Kidney (tissue), 13 donors: ENCODE measurements at regions not wholly inside any gene's neighbourhood (a gene's known extent, or its start where the extent isn't known, plus 50 kb on each side); places are given as distances from the start of the nearest gene placed in this dataset.
A peak's percentile ranks its signal among the peaks of the same experiment; 100 is the strongest.

Experiments used
- DNase-seq, 5 donors: peaks; one replicate each; pipeline ENCODE4 v3.0.0-alpha.2; 2013 to 2020
- FAIRE-seq: peaks from 2 replicates; lab custom pipeline; 2012; peaks lifted over from hg19 to GRCh38; lab: Jason Lieb, UNC
- H3K27ac ChIP-seq, 2 donors: one replicate each; pipeline ENCODE4 v1.7.0; 2013; ENCODE audit warnings: low read depth in 2 of 2, low read length in 2 of 2, inconsistent platforms in 1 of 2
- H3K27me3 ChIP-seq: one replicate; pipeline ENCODE4 v1.7.1; 2013; ENCODE audit warnings: low read length, inconsistent platforms; ENCODE audit not compliant: control insufficient read depth, insufficient read depth
- H3K36me3 ChIP-seq, 3 donors: one replicate each; pipeline versions ENCODE4 v1.7.0 to v1.7.1; 2013; ENCODE audit warnings: low read length in 3 of 3, control low read depth in 1 of 3, inconsistent platforms in 1 of 3; ENCODE audit not compliant: insufficient read depth in 3 of 3, control insufficient read depth in 2 of 3
- H3K4me1 ChIP-seq, 3 donors: one replicate each; pipeline versions ENCODE4 v1.7.0 to v1.7.1; 2013; ENCODE audit warnings: low read length in 3 of 3, inconsistent platforms in 1 of 3, low read depth in 1 of 3; ENCODE audit not compliant: control insufficient read depth in 2 of 3, insufficient read depth in 2 of 3
- H3K4me3 ChIP-seq, 3 donors: one replicate each; pipeline versions ENCODE4 v1.7.0 to v1.8.1; 2013; ENCODE audit warnings: low read length in 3 of 3, control low read depth in 1 of 3, inconsistent platforms in 1 of 3
- H3K9ac ChIP-seq, 3 donors: one replicate each; pipeline versions ENCODE4 v1.7.0 to v1.7.1; 2013; ENCODE audit warnings: low read length in 3 of 3, control low read depth in 1 of 3, inconsistent platforms in 1 of 3
- H3K9me3 ChIP-seq, 3 donors: one replicate each; pipeline versions ENCODE4 v1.7.0 to v1.7.1; 2013; ENCODE audit warnings: low read length in 3 of 3, control low read depth in 1 of 3, inconsistent platforms in 1 of 3; ENCODE audit not compliant: control insufficient read depth in 2 of 3, insufficient read depth in 1 of 3
- intact Hi-C: fragments of 100-400 bp; cut with DNase I; formaldehyde crosslinking; loops from one replicate; pipeline ENCODE4 v1.11.1; 2022
- TF ChIP-seq, protein P1 (sequence below): IDR thresholded peaks from 3 replicates; pipeline ENCODE4 v1.5.1; 2012; ENCODE audit warnings: mild to moderate bottlenecking, moderate library complexity, borderline replicate concordance; ENCODE audit not compliant: insufficient read depth; ENCODE audit errors: extremely low read depth
- donor health status: control.
- donor health status: control.
- donor health status: control.
- donor health status: control.
- donor health status: control.
- donor health status: DM: yes; HTN: yes; CAD: no.
- donor health status: Normal renal cell carcinoma (clear cell type).

DNA sequence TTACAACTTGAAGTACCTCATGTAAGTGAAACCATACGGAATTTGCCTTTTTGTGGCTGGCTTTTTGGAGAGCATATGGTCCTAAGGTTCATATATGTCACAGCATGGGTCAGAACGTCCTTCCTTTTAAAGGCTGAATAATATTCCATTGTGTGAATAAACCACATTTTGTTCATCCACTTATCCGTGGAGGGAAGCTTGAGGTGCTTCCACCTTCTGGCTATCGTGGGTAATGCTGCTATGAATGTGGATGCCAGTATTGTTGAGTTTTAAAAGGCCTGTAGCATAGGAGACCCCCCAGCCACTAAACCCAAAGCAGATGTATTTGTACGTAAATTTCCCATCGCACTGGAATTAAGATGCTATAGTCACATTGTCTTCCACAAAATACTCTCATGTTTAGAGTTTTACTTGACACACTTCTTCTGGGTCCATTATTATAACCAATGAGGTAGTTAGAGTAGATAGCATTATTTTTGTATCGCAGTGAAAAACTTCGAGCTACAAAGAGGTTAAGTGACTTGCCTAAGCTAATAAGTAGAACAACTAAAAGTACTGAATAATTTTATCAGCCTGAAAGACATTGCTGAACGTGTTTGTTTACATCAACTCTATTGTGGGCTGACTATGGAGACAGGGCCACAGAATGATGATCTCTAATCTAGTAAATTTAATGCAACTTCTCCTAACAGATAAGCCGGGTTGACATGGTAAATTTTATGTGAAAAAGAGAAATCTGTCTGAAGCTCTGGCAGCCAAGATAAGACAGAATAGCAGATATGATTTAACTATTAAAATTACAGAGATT, 183.0 kb upstream of the CTBP2 start:
- no peaks in the 10 kb centered on the region for H3K4me1 ChIP-seq
- no peak overlapping the region for H3K27ac ChIP-seq
- H3K27me3 ChIP-seq = no peaks in the 10 kb centered on the region
- TF ChIP-seq, protein P1, sequence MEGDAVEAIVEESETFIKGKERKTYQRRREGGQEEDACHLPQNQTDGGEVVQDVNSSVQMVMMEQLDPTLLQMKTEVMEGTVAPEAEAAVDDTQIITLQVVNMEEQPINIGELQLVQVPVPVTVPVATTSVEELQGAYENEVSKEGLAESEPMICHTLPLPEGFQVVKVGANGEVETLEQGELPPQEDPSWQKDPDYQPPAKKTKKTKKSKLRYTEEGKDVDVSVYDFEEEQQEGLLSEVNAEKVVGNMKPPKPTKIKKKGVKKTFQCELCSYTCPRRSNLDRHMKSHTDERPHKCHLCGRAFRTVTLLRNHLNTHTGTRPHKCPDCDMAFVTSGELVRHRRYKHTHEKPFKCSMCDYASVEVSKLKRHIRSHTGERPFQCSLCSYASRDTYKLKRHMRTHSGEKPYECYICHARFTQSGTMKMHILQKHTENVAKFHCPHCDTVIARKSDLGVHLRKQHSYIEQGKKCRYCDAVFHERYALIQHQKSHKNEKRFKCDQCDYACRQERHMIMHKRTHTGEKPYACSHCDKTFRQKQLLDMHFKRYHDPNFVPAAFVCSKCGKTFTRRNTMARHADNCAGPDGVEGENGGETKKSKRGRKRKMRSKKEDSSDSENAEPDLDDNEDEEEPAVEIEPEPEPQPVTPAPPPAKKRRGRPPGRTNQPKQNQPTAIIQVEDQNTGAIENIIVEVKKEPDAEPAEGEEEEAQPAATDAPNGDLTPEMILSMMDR = peak; percentile 53
- H3K9me3 ChIP-seq = no peaks in the 10 kb centered on the region
- no peak overlapping the region for H3K9ac ChIP-seq
- DNase-seq (peak in 1 of 5 donors; percentile 18), FAIRE-seq (no peak)
- H3K36me3 ChIP-seq = no peaks in the 10 kb centered on the region
- no peak overlapping the region for H3K4me3 ChIP-seq
- intact Hi-C loops = no loop called here

DNA sequence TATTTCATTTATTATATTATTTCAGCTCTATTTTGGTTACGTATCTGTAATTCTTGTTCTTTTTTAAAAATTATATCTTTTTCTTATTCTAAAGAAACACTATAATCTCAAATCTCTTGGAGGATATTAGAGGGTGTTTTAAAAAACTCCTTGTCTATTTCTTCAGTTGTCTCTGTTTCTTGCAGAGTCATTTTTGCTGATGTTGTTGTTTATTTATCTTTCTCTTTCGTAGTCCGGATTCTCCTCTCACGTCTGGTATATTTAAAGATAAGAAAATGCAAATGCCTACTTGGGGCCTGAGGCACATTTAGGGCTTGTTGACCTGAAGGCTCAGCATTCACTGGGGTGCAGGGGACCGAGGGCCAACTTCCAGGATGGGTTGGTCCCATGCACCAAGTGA, 181.2 kb upstream of the CTBP2 start:
- H3K9me3 ChIP-seq = no peaks in the 10 kb centered on the region
- no peaks in the 10 kb centered on the region for H3K36me3 ChIP-seq
- intact Hi-C loops = no loop called here
- no peak overlapping the region for H3K4me3 ChIP-seq
- no peak for FAIRE-seq
- no peak overlapping the region for H3K9ac ChIP-seq
- H3K27ac ChIP-seq = no peak overlapping the region
- TF ChIP-seq, protein P1 = no peak
- no peaks in the 10 kb centered on the region for H3K27me3 ChIP-seq
- H3K4me1 ChIP-seq = no peaks in the 10 kb centered on the region
- DNase-seq = no peak

DNA sequence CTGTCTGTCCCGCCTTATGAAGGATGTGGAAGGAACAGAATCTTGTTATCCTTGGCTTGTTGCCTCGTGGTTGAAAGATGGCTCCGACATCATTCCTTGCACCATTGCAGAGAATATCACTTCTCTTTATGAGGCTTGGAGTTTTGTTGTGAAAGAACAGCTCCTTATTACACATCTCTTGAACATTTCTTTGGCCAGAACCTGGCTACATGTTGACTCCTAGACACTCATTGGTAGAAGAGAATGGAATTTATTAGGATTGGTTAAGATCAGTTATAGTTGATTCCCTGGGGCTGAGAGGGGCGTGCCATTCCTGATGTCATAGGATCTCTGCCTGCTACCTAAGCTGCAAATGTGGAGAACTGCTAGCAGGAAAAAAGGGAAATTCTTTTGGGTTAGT, 180.5 kb upstream of the CTBP2 start:
- no peak for FAIRE-seq
- Histone ChIP-seq H3K4me1 (no peaks in the 10 kb centered on the region), H3K27me3 (no peaks in the 10 kb centered on the region), H3K36me3 (no peaks in the 10 kb centered on the region), H3K9ac (no peak overlapping the region), H3K27ac (no peak overlapping the region), H3K9me3 (no peaks in the 10 kb centered on the region), H3K4me3 (no peak overlapping the region)
- intact Hi-C loops = no loop called here
- no peak for DNase-seq
- TF ChIP-seq, protein P1 = no peak
